RWPE2 (cell line): ENCODE measurements at regions not wholly inside any gene's neighbourhood (a gene's known extent, or its start where the extent isn't known, plus 50 kb on each side); places are given as distances from the start of the nearest gene placed in this dataset.

Source experiments
- ATAC-seq: fragments of 200-7000 bp; cut with Tn5 transposase; 3 replicates; pipeline ENCODE4 v1.9.1; 2021; ENCODE audit warnings: low read depth
- DNase-seq: peaks from one replicate; pipeline ENCODE4 v3.0.0-alpha.2; 2020; ENCODE audit warnings: low spot score
- H3K27ac ChIP-seq: fragments of 450-650 bp; 2 replicates; pipeline ENCODE4 v1.5.1; 2017; ENCODE audit warnings: mild to moderate bottlenecking; ENCODE audit not compliant: poor library complexity, severe bottlenecking
- H3K27me3 ChIP-seq: fragments of 250-450 bp; sonication (Bioruptor Pico); 2 replicates; pipeline ENCODE4 v1.5.1; 2021; ENCODE audit warnings: mild to moderate bottlenecking, moderate library complexity; ENCODE audit not compliant: insufficient read depth, poor library complexity, severe bottlenecking
- H3K36me3 ChIP-seq: fragments of 250-450 bp; sonication (Bioruptor Pico); 2 replicates; pipeline ENCODE4 v1.5.1; 2020; ENCODE audit warnings: low read depth, mild to moderate bottlenecking, moderate library complexity
- H3K4me1 ChIP-seq: fragments of 250-450 bp; sonication (Bioruptor Pico); 2 replicates; pipeline ENCODE4 v1.5.1; 2021; ENCODE audit warnings: mild to moderate bottlenecking, moderate library complexity; ENCODE audit not compliant: insufficient read depth, poor library complexity, severe bottlenecking
- H3K4me3 ChIP-seq: fragments of 250-450 bp; sonication (Bioruptor Pico); 2 replicates; pipeline ENCODE4 v1.5.1; 2021; ENCODE audit warnings: mild to moderate bottlenecking, moderate library complexity; ENCODE audit not compliant: severe bottlenecking
- H3K9me3 ChIP-seq: fragments of 250-450 bp; sonication (Bioruptor Pico); 2 replicates; pipeline ENCODE4 v1.5.1; 2021; ENCODE audit warnings: mild to moderate bottlenecking, moderate library complexity; ENCODE audit not compliant: severe bottlenecking
- CTCF ChIP-seq: fragments of 450-650 bp; IDR thresholded peaks from one replicate; pipeline ENCODE4 v1.5.1; 2017; ENCODE audit warnings: mild to moderate bottlenecking, moderate library complexity; ENCODE audit not compliant: poor library complexity, severe bottlenecking

- Histone ChIP-seq H3K27ac (no peak overlapping the region), H3K27me3 (no peaks in the 10 kb centered on the region), H3K9me3 (no peaks in the 10 kb centered on the region), H3K4me3 (no peak overlapping the region), H3K36me3 (no peaks in the 10 kb centered on the region), H3K4me1 (no peaks in the 10 kb centered on the region)
- no peak for ATAC-seq
- TF ChIP-seq CTCF, result no peak
- no peak for DNase-seq
Observed at GRCh38 chr12:115035535-115036107, 351.6 kb upstream of the TBX3 start.

- Histone ChIP-seq H3K4me1 (no peaks in the 10 kb centered on the region), H3K4me3 (no peak overlapping the region), H3K36me3 (no peaks in the 10 kb centered on the region), H3K9me3 (no peaks in the 10 kb centered on the region), H3K27me3 (no peaks in the 10 kb centered on the region), H3K27ac (no peak overlapping the region)
- no peak for ATAC-seq
- no peak for DNase-seq
- TF ChIP-seq CTCF, result no peak
Observed at GRCh38 chr12:115032521-115032920, 348.5 kb upstream of the TBX3 start.

- Histone ChIP-seq H3K27ac (no peak overlapping the region), H3K36me3 (no peaks in the 10 kb centered on the region), H3K9me3 (no peaks in the 10 kb centered on the region), H3K27me3 (no peaks in the 10 kb centered on the region), H3K4me1 (no peaks in the 10 kb centered on the region), H3K4me3 (no peak overlapping the region)
- no peak for ATAC-seq
- TF ChIP-seq CTCF, result no peak
- DNase-seq, result no peak
Observed at GRCh38 chr12:115030017-115030416, 346.0 kb upstream of the TBX3 start.

GRCh38 chr12:115024531-115024930 lies 340.6 kb upstream of the TBX3 start:
- Histone ChIP-seq H3K4me1 (no peaks in the 10 kb centered on the region), H3K4me3 (no peak overlapping the region), H3K9me3 (no peaks in the 10 kb centered on the region), H3K27me3 (no peaks in the 10 kb centered on the region), H3K27ac (no peak overlapping the region), H3K36me3 (no peaks in the 10 kb centered on the region)
- TF ChIP-seq CTCF, result no peak
- DNase-seq, result no peak
- no peak for ATAC-seq

GRCh38 chr12:115023279-115024265 lies 339.6 kb upstream of the TBX3 start:
- no peaks in the 10 kb centered on the region for H3K36me3 ChIP-seq
- DNase-seq, result no peak
- no peak for TF ChIP-seq CTCF
- no peak overlapping the region for H3K4me3 ChIP-seq
- no peaks in the 10 kb centered on the region for H3K4me1 ChIP-seq
- ATAC-seq, result no peak
- no peak overlapping the region for H3K27ac ChIP-seq
- no peaks in the 10 kb centered on the region for H3K27me3 ChIP-seq
- no peaks in the 10 kb centered on the region for H3K9me3 ChIP-seq
